PC-3 (cell line): ENCODE measurements at regions not wholly inside any gene's neighbourhood (a gene's known extent, or its start where the extent isn't known, plus 50 kb on each side); places are given as distances from the start of the nearest gene placed in this dataset.

Experiments
- CTCF ChIP-seq: fragments of 300-600 bp; sonication (generic); conservative IDR thresholded peaks from 2 replicates; pipeline ENCODE4 v1.5.1; 2017; ENCODE audit warnings: antibody characterized with exemption, low read depth, mild to moderate bottlenecking, low read length
- EZH2phosphoT487 ChIP-seq: fragments of 300-600 bp; sonication (generic); IDR thresholded peaks from 2 replicates; pipeline ENCODE4 v1.6.1; 2018; ENCODE audit warnings: mild to moderate bottlenecking, antibody characterized with exemption, low read length, borderline replicate concordance

GRCh38 chr3:44032487-44032886 is 209.2 kb upstream of the TOPAZ1 start:
- TF ChIP-seq CTCF (no peak), EZH2phosphoT487 (no peak)
